Heart left ventricle (tissue), 16 donors: ENCODE measurements at regions not wholly inside any gene's neighbourhood (a gene's known extent, or its start where the extent isn't known, plus 50 kb on each side); places are given as distances from the start of the nearest gene placed in this dataset.
A peak's percentile ranks its signal among the peaks of the same experiment; 100 is the strongest.

Source experiments
- ATAC-seq, 4 donors: fragments of 200-7000 bp; cut with Tn5 transposase; one replicate each; pipeline ENCODE4 v1.9.1; 2020 to 2022; ENCODE audit warnings: moderate library complexity in 4 of 4, mild to moderate bottlenecking in 3 of 4, moderate number of reproducible peaks in 1 of 4
- DNase-seq, 5 donors: peaks; one replicate each; pipeline ENCODE4 v3.0.0-alpha.2; 2020
- H3K27ac ChIP-seq, 12 donors: fragments of 200-600 bp; sonication (generic) in 4 of 12; one replicate each; pipeline versions ENCODE4 v1.5.0 to v1.8.0; 2016 to 2022; ENCODE audit warnings: mild to moderate bottlenecking in 2 of 12
- H3K27me3 ChIP-seq, 9 donors: fragments of 200-600 bp; sonication (generic) in 2 of 9; one replicate each; pipeline versions ENCODE4 v1.5.1 to v1.8.0; 2016 to 2022; ENCODE audit warnings: mild to moderate bottlenecking in 3 of 9
- H3K36me3 ChIP-seq, 9 donors: fragments of 200-600 bp; sonication (generic) in 2 of 9; one replicate each; pipeline versions ENCODE4 v1.5.0 to v1.8.0; 2018 to 2022; ENCODE audit warnings: mild to moderate bottlenecking in 2 of 9
- H3K4me1 ChIP-seq, 12 donors: fragments of 200-600 bp; sonication (generic) in 4 of 12; one replicate each; pipeline versions ENCODE4 v1.5.0 to v1.8.0; 2016 to 2022; ENCODE audit warnings: mild to moderate bottlenecking in 3 of 12
- H3K4me3 ChIP-seq, 12 donors: fragments of 200-600 bp; sonication (generic) in 4 of 12; one replicate each; pipeline versions ENCODE4 v1.5.0 to v1.8.0; 2017 to 2022; ENCODE audit warnings: mild to moderate bottlenecking in 9 of 12, moderate library complexity in 4 of 12
- H3K9me3 ChIP-seq, 12 donors: fragments of 200-600 bp; sonication (generic) in 4 of 12; one replicate each; pipeline versions ENCODE4 v1.5.0 to v1.8.0; 2016 to 2022; ENCODE audit warnings: mild to moderate bottlenecking in 1 of 12
- POLR2A ChIP-seq, 2 donors: fragments of 450-650 bp; IDR thresholded peaks; one replicate each; pipeline ENCODE4 v1.6.1; 2017; ENCODE audit warnings: antibody characterized with exemption in 2 of 2, mild to moderate bottlenecking in 2 of 2, moderate library complexity in 2 of 2
- WGBS, 4 donors: extraction: QIAGEN DNeasy Blood & Tissue Kit in 2 of 4; methylation state at CpG; one replicate each; pipeline versions ENCODE4 v1.1.5 to v1.1.7; 2013 to 2018; 5-methylcytosine and 5-hydroxymethylcytosine counted together
- intact Hi-C, 10 donors: fragments of 100-400 bp; cut with DNase I; formaldehyde crosslinking; loops; one replicate each; pipeline versions ENCODE4 v1.11.1 to v1.14.2; 2022
- TF ChIP-seq, protein P1 (sequence below), 12 donors: fragments of 200-600 bp; sonication (generic) in 4 of 12; IDR thresholded peaks; one replicate each; pipeline versions ENCODE4 v1.5.0 to v1.8.0; 2018 to 2022; ENCODE audit warnings: antibody characterized with exemption in 12 of 12, mild to moderate bottlenecking in 5 of 12
- donor health status: ischemic (EF 13 %, LVEDD 7.1; RV severe dilation, severe dysfunction).
- donor health status: healthy with polysubstance abuse.
- donor health status: DM: no; HTN: yes; CAD: no.
- donor health status: DM: no; HTN: no; CAD: no.
- donor health status: ischemic (EF 25% LVEDD 6.9; RV normal size, moderate dysfunction).
- donor health status: ischemic (EF 25% LVEDD 5.7; RV mildly dilated, moderate dysfunction).
- donor health status: healthy.
- donor health status: DM: yes; HTN: yes; CAD: no.
- donor health status: ischemic (EF 35%, LVEDD 5.7; RV mildly dilated, moderate dysfunction).
- donor health status: nonischemic (EF 11% LVEDD 7.7; RV severe dilation, severe dysfunction).
- donor health status: DM: yes; HTN: yes; CAD: no.
- donor health status: PGD.
- donor health status: ischemic (EF 29% LVEDD 5.4; RV normal size, mild dysfunction).
- donor health status: nonischemic (EF 23%, LVEDD 6.1; RV moderate dilation, normal function).

DNA sequence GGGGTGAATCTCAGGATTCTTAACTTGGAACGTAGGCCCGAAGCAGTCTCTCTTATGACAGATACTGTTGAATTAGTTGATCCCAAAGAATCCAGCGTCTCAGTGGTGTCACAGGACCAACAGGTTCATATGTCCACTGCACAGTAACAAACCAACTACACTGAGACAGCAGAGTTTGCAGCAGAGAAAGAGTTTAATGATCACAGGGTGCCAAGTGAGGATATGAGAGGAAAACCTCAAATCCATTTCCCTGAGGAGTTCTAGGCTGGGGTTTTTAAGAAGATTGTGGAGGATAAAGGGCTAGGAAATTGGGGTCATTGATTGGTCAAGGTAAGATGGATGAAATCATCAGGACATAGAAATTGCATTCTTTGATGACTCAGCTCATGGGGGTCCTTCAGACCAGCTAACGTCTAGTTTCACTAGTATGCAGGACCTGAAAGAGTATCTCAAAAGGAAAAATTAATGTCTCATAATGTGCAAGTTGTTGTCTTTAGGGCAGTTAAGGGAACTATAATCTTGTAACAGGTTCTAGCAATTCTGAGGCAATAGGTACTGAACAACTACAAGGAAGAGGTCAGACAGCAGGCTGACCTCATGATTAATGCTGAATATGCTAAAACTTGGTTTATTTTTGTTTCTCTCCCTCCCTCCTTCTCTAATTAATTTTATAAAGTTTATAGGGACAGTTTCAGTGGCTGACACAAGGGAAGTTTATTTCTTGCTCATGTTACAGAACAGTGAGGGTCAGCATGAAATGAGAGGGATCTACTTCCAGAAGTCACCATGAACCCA is 310.9 kb upstream of the NEBL start:
- Histone ChIP-seq H3K27me3 (no peaks in the 10 kb centered on the region), H3K27ac (no peak overlapping the region), H3K36me3 (no peaks in the 10 kb centered on the region), H3K4me3 (no peak overlapping the region), H3K9me3 (peaks cover 0 to 11% (median 3%) of the 10 kb centered on the region in 12 donors), H3K4me1 (peaks cover 0 to 9% (median 0%) of the 10 kb centered on the region in 12 donors)
- DNase-seq (no peak), ATAC-seq (no peak)
- TF ChIP-seq POLR2A (IDR thresholded peaks at IDR 0.05): no peak
- TF ChIP-seq, protein P1, sequence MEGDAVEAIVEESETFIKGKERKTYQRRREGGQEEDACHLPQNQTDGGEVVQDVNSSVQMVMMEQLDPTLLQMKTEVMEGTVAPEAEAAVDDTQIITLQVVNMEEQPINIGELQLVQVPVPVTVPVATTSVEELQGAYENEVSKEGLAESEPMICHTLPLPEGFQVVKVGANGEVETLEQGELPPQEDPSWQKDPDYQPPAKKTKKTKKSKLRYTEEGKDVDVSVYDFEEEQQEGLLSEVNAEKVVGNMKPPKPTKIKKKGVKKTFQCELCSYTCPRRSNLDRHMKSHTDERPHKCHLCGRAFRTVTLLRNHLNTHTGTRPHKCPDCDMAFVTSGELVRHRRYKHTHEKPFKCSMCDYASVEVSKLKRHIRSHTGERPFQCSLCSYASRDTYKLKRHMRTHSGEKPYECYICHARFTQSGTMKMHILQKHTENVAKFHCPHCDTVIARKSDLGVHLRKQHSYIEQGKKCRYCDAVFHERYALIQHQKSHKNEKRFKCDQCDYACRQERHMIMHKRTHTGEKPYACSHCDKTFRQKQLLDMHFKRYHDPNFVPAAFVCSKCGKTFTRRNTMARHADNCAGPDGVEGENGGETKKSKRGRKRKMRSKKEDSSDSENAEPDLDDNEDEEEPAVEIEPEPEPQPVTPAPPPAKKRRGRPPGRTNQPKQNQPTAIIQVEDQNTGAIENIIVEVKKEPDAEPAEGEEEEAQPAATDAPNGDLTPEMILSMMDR (IDR thresholded peaks at IDR 0.05): no peak
- WGBS, 4 donors: 87 to 96% (median 89%) methylated on average over 4 of the region's 4 CpGs
- intact Hi-C loops: no loop called here

DNA sequence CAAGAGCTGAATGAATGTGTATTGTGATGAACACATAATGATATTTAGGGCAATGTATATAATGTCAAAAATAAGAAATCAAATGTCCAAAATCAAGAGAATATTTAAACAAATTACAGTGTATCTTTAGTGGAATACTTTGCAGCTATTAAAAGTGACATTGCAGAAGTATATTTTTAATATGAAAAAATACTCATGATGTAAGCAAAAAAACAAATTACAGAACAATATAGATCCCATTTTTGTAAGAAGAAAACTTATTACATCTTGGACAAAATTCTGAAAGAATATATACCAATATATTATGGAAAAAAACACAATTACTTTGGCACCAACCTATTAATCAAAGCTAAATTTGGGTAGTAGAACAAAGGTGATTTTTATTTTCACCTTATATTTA is 308.2 kb upstream of the NEBL start:
- H3K36me3 ChIP-seq: no peaks in the 10 kb centered on the region
- H3K27ac ChIP-seq: no peak overlapping the region
- H3K4me3 ChIP-seq: no peak overlapping the region
- H3K27me3 ChIP-seq: no peaks in the 10 kb centered on the region
- ATAC-seq: no peak
- intact Hi-C loops: no loop called here
- H3K9me3 ChIP-seq: peaks cover 0 to 11% (median 3%) of the 10 kb centered on the region in 12 donors
- H3K4me1 ChIP-seq: peaks cover 0 to 11% (median 0%) of the 10 kb centered on the region in 12 donors
- TF ChIP-seq, protein P1 (IDR thresholded peaks at IDR 0.05): no peak
- no peak for TF ChIP-seq POLR2A (IDR thresholded peaks at IDR 0.05)
- DNase-seq: no peak

DNA sequence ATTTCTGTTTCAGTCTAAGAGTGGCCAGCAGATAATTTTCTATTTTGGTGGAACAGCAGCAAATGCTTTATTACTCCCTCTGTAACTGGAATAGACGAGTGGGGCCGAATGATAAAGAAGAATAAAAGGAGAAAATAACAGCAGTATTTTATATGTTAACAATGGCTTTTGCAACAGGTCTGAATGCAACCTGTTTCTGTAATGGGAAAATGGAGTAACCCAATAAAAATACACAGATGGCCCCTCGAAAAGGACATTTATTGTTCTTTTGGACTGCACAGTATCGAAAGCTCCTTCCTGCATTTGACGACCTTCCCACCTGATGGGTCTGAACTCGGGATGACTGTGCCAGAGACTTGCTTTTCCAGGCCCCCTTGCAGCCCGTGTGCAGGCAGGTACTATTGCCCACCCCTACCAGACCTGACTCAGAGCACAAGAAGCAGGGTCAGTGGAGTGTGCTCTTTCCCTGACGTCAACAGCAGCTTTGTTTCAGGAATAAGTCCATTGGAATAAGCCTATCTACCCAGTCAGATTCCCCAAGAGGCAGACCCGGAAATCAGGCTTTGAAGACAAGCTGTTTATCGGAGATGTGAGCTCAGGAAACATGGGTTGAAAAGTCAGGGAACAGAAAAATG is 306.5 kb upstream of the NEBL start:
- ATAC-seq (peak in 1 of 4 donors; percentile 47), DNase-seq (no peak)
- Histone ChIP-seq H3K9me3 (peaks cover 0 to 14% (median 4%) of the 10 kb centered on the region in 12 donors), H3K4me3 (no peak overlapping the region), H3K36me3 (no peaks in the 10 kb centered on the region), H3K27ac (no peak overlapping the region), H3K4me1 (peaks cover 0 to 11% (median 0%) of the 10 kb centered on the region in 12 donors), H3K27me3 (no peaks in the 10 kb centered on the region)
- TF ChIP-seq, protein P1 (IDR thresholded peaks at IDR 0.05): no peak
- TF ChIP-seq POLR2A (IDR thresholded peaks at IDR 0.05): no peak
- WGBS, 4 donors: 44 to 50% (median 48%) methylated on average over 10 of the region's 10 CpGs
- intact Hi-C loops: no loop called here

DNA sequence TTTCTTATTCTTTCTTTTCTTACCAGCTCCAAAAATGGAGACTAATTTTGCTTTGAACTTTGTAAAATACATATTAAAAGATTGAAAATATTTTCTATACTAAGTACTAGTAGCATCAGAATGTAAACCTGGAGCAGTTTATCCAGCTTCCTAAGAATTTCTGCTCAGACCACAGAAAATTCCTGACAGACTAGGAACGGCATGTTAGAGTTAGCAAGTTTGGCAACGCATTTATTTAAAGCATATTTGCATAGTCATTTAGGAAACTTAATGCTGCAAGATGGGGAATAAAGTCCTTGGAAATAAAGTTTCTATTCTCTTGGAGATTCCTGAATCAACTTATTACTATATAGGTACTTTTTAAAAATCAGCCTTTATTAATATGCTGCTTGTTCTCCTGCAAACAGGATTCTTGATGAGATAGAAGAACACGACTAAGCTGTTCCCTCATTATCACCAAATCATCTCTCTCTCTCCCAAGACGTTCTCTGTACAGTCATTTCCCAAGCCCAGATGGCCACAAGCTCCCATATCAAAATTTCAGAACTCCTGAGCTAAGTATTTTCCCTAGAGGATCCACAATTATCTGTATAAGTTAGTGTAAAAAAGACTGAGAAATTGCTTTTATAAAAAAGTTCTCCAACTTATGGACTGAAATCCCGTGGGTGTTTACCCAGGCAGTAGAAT is 305.8 kb upstream of the NEBL start:
- intact Hi-C loops: no loop called here
- WGBS, 4 donors: 44 to 57% (median 47%) methylated on average over 5 of the region's 5 CpGs
- H3K36me3 ChIP-seq: no peaks in the 10 kb centered on the region
- no peak overlapping the region for H3K4me3 ChIP-seq
- H3K9me3 ChIP-seq: peaks cover 0 to 17% (median 10%) of the 10 kb centered on the region in 12 donors
- ATAC-seq: no peak
- H3K4me1 ChIP-seq: peaks cover 0 to 11% (median 0%) of the 10 kb centered on the region in 12 donors
- DNase-seq: no peak
- no peak overlapping the region for H3K27ac ChIP-seq
- no peaks in the 10 kb centered on the region for H3K27me3 ChIP-seq
- TF ChIP-seq, protein P1 (IDR thresholded peaks at IDR 0.05): no peak
- TF ChIP-seq POLR2A (IDR thresholded peaks at IDR 0.05): no peak
